Subcutaneous abdominal adipose tissue (tissue), 5 donors: ENCODE measurements at regions not wholly inside any gene's neighbourhood (a gene's known extent, or its start where the extent isn't known, plus 50 kb on each side); places are given as distances from the start of the nearest gene placed in this dataset.

ENCODE experiments used
- H3K27ac ChIP-seq: one replicate; pipeline ENCODE4 v1.7.0; 2013; ENCODE audit warnings: low read depth, mild to moderate bottlenecking, inconsistent platforms, low read length, moderate library complexity
- H3K27me3 ChIP-seq, 5 donors: one replicate each; pipeline ENCODE4 v1.7.0; 2013; ENCODE audit warnings: low read length in 5 of 5, inconsistent platforms in 1 of 5; ENCODE audit not compliant: control insufficient read depth in 5 of 5, insufficient read depth in 4 of 5
- H3K36me3 ChIP-seq, 5 donors: one replicate each; pipeline ENCODE4 v1.7.0; 2013; ENCODE audit warnings: low read length in 5 of 5; ENCODE audit not compliant: control insufficient read depth in 5 of 5, insufficient read depth in 5 of 5
- H3K4me1 ChIP-seq, 5 donors: one replicate each; pipeline ENCODE4 v1.7.0; 2013; ENCODE audit warnings: low read length in 5 of 5, mild to moderate bottlenecking in 3 of 5, moderate library complexity in 1 of 5; ENCODE audit not compliant: control insufficient read depth in 5 of 5, insufficient read depth in 5 of 5
- H3K4me3 ChIP-seq, 5 donors: one replicate each; pipeline ENCODE4 v1.7.0; 2013; ENCODE audit warnings: low read length in 5 of 5, low read depth in 1 of 5
- H3K9ac ChIP-seq, 5 donors: one replicate each; pipeline ENCODE4 v1.7.0; 2013; ENCODE audit warnings: low read length in 5 of 5, mild to moderate bottlenecking in 4 of 5, moderate library complexity in 3 of 5
- H3K9me3 ChIP-seq, 5 donors: one replicate each; pipeline ENCODE4 v1.7.0; 2013; ENCODE audit warnings: low read length in 5 of 5; ENCODE audit not compliant: control insufficient read depth in 5 of 5
- donor health status: healthy.
- donor health status: healthy.
- donor health status: healthy.
- donor health status: healthy.
- donor health status: healthy.

DNA sequence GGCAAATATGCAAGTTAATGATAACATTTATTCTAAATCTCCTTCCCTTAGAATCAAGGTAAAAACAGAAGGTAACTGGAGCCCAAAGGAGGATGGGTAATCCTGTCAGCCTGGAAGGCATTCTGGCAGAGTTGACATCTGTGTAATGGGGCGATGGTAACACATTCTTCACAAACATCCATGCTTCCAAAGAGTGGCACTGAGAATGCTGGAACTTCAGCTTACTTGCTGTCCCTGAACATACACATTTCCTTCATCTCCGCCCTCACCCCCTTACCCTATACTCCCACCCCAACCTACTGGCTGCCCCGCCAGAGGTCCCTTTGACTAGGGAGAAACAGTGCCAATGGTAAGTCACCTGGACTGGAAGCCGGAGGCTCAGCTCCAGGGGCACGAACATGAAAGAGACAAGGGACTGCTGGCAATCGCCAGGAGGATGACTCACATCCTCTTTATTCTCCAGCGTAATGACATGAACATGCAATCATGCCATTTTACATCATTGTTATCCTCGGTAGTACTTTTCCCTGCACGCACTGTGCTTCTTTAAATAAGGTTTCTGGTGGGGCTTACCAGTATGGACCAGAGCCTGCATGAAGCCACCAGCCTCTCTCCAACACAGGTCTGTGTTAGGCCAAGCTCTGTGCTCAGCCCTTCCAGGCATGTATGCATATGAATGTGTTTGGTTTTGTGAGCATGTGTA lies 694.2 kb upstream of the TENM3 start:
- H3K9ac ChIP-seq: no peak overlapping the region
- H3K4me1 ChIP-seq: no peaks in the 10 kb centered on the region
- H3K9me3 ChIP-seq: no peaks in the 10 kb centered on the region
- H3K27ac ChIP-seq: no peak overlapping the region
- H3K27me3 ChIP-seq: no peaks in the 10 kb centered on the region
- H3K4me3 ChIP-seq: no peak overlapping the region
- H3K36me3 ChIP-seq: no peaks in the 10 kb centered on the region

DNA sequence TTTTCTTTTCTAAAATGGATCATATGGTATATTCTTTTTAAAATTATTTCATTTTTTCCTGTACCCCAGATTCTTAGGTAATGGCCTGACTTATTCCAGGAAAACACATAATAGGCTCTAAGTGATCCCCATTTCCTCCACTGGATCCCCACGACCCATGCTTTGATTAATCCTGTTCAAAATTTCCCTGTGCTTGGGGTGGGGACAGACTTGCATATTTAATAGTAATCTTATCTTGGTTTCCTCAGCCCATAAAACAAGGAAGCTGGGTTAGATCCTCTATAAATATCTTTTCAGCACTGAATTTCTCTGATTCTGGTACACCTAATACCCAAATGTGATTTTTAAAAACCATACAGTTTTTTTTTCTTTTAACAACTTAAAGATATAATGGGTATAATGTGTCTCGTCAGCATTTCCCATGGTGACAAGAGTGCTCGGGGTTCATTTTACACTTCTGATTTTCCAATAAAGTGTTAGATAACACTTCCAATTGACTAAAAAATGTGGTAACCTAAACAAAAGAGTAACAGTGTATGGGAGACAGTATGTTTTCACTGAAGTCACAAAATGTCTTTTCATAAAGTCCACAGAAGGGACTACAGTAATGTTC lies 693.5 kb upstream of the TENM3 start:
- Histone ChIP-seq H3K27ac (no peak overlapping the region), H3K36me3 (no peaks in the 10 kb centered on the region), H3K27me3 (no peaks in the 10 kb centered on the region), H3K9me3 (no peaks in the 10 kb centered on the region), H3K4me1 (no peaks in the 10 kb centered on the region), H3K9ac (no peak overlapping the region), H3K4me3 (no peak overlapping the region)

GRCh38 chr4:181550381-181550780 lies 692.8 kb upstream of the TENM3 start:
- Histone ChIP-seq H3K9ac (no peak overlapping the region), H3K36me3 (no peaks in the 10 kb centered on the region), H3K27me3 (no peaks in the 10 kb centered on the region)

GRCh38 chr4:181559637-181560036 lies 683.6 kb upstream of the TENM3 start:
- peaks cover 0 to 4% (median 2%) of the 10 kb centered on the region in 5 donors for H3K9me3 ChIP-seq
- H3K36me3 ChIP-seq: no peaks in the 10 kb centered on the region
- no peak overlapping the region for H3K9ac ChIP-seq
- no peaks in the 10 kb centered on the region for H3K27me3 ChIP-seq
- H3K27ac ChIP-seq: no peak overlapping the region
- no peak overlapping the region for H3K4me3 ChIP-seq
- no peaks in the 10 kb centered on the region for H3K4me1 ChIP-seq

More at GRCh38 chr4:181550381-181550780, 692.8 kb upstream of the TENM3 start:
- Histone ChIP-seq H3K4me3 (no peak overlapping the region), H3K4me1 (no peaks in the 10 kb centered on the region), H3K27ac (no peak overlapping the region), H3K9me3 (no peaks in the 10 kb centered on the region)

GRCh38 chr4:181562399-181562798 lies 680.8 kb upstream of the TENM3 start:
- H3K27ac ChIP-seq: no peak overlapping the region
- H3K36me3 ChIP-seq: no peaks in the 10 kb centered on the region
- no peaks in the 10 kb centered on the region for H3K4me1 ChIP-seq
- H3K4me3 ChIP-seq: no peak overlapping the region
- peaks cover 0 to 4% (median 2%) of the 10 kb centered on the region in 5 donors for H3K9me3 ChIP-seq
- H3K9ac ChIP-seq: no peak overlapping the region
- H3K27me3 ChIP-seq: no peaks in the 10 kb centered on the region

DNA sequence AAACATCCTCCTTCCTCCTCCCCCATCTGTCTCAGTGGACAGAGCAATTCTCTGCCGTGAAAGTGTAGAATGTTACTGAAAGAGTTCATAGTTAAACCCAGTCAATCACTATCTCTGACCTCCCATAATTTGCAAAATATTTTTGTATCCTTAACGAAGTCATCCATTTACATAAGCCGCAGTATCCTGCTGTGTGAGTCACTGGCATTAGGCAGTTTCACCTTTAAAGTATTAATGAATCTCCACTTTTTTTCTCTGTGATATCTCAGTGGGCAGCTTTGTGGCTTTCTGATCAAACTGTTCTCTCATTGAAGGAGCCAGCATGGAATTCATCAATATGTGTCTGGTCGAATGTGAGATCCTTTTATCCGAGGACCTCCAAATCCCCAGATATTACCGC lies 678.6 kb upstream of the TENM3 start:
- no peak overlapping the region for H3K9ac ChIP-seq
- H3K4me1 ChIP-seq: no peaks in the 10 kb centered on the region
- H3K27ac ChIP-seq: no peak overlapping the region
- peaks cover 0 to 4% (median 2%) of the 10 kb centered on the region in 5 donors for H3K9me3 ChIP-seq
- no peak overlapping the region for H3K4me3 ChIP-seq
- no peaks in the 10 kb centered on the region for H3K36me3 ChIP-seq
- H3K27me3 ChIP-seq: no peaks in the 10 kb centered on the region

DNA sequence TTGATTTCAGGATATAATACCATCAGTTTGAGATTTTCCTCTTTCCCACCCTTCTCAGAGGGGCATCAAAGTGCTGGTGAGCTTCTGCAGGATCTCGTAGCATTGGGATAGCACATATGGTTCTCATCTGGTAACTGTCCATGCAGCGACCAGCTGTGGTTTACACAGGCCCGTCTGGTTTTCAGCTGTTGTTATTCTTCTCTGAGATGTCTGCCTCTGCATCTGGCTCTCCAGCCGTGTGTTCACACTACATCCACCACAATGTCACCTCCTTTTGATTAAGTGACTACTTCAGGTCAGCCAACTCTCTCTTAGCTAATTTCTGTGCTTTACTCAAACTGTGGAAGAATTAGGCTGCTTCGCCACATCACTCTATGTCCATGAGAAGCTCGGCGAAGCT lies 676.7 kb upstream of the TENM3 start:
- no peaks in the 10 kb centered on the region for H3K36me3 ChIP-seq
- H3K27me3 ChIP-seq: no peaks in the 10 kb centered on the region
- no peak overlapping the region for H3K27ac ChIP-seq
- H3K4me3 ChIP-seq: no peak overlapping the region
- H3K4me1 ChIP-seq: peaks cover 0 to 3% (median 0%) of the 10 kb centered on the region in 5 donors
- H3K9me3 ChIP-seq: no peaks in the 10 kb centered on the region
- no peak overlapping the region for H3K9ac ChIP-seq

- no peaks in the 10 kb centered on the region for H3K36me3 ChIP-seq
- no peaks in the 10 kb centered on the region for H3K27me3 ChIP-seq
- H3K9me3 ChIP-seq: no peaks in the 10 kb centered on the region
- no peak overlapping the region for H3K4me3 ChIP-seq
- peaks cover 0 to 3% (median 0%) of the 10 kb centered on the region in 5 donors for H3K4me1 ChIP-seq
- no peak overlapping the region for H3K9ac ChIP-seq
- H3K27ac ChIP-seq: no peak overlapping the region
These were observed 673.6 kb upstream of the TENM3 start for GRCh38 chr4:181569553-181569952.

DNA sequence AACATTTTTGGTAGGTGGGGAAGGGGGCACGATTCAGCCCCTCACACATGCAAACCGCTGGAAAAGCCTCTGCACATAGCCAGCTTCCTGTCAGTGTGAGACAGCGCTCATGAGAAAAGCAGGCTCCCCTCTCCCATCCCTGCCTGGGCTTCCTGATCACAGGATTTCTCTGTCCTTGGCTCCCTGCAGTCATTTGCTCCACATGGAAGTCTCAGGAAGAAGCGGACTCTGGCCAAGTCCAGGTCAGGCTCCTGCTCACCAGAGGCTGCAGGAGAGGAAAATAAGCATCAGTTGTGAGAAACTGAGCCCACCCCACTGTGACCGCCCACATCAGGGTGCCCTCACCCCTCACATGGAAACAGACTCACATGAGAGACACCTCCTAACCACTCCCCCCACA lies 664.3 kb upstream of the TENM3 start:
- Histone ChIP-seq H3K27ac (no peak overlapping the region), H3K36me3 (no peaks in the 10 kb centered on the region), H3K4me3 (no peak overlapping the region), H3K27me3 (no peaks in the 10 kb centered on the region), H3K9ac (no peak overlapping the region), H3K9me3 (no peaks in the 10 kb centered on the region), H3K4me1 (no peaks in the 10 kb centered on the region)

GRCh38 chr4:181579486-181579885 lies 663.7 kb upstream of the TENM3 start:
- Histone ChIP-seq H3K4me1 (no peaks in the 10 kb centered on the region), H3K9ac (no peak overlapping the region), H3K36me3 (no peaks in the 10 kb centered on the region), H3K4me3 (no peak overlapping the region), H3K27ac (no peak overlapping the region), H3K9me3 (no peaks in the 10 kb centered on the region), H3K27me3 (no peaks in the 10 kb centered on the region)
